ENCODE measurements at regions not wholly inside any gene's neighbourhood (a gene's known extent, or its start where the extent isn't known, plus 50 kb on each side); places are given as distances from the start of the nearest gene placed in this dataset.

GRCh38 chr1:60411591-60411990 is 338.0 kb upstream of the C1orf87 start:
- DNase-seq: no peak

- DNase-seq: no peak
Measured at GRCh38 chr1:60402816-60403215, 329.2 kb upstream of the C1orf87 start.

GRCh38 chr1:60402216-60402615 is 328.6 kb upstream of the C1orf87 start:
- no peak for DNase-seq

- DNase-seq: no peak
Measured at GRCh38 chr1:60394436-60394835, 320.9 kb upstream of the C1orf87 start.

GRCh38 chr1:60390593-60391282 is 317.2 kb upstream of the C1orf87 start:
- no peak for DNase-seq

GRCh38 chr1:60388092-60388987 is 314.8 kb upstream of the C1orf87 start:
- DNase-seq: peak; percentile 60

GRCh38 chr1:60387175-60387574 is 313.6 kb upstream of the C1orf87 start:
- no peak for DNase-seq

GRCh38 chr1:60386249-60386648 is 312.7 kb upstream of the C1orf87 start:
- DNase-seq: no peak

GRCh38 chr1:60376196-60376595 is 302.6 kb upstream of the C1orf87 start:
- DNase-seq: no peak

- no peak for DNase-seq
Measured at GRCh38 chr1:60374537-60374936, 301.0 kb upstream of the C1orf87 start.

GRCh38 chr1:60367532-60367931 is 294.0 kb upstream of the C1orf87 start:
- DNase-seq: no peak

GRCh38 chr1:60359431-60359830 is 285.9 kb upstream of the C1orf87 start:
- no peak for DNase-seq

- no peak for DNase-seq
Measured at GRCh38 chr1:60350531-60350930, 277.0 kb upstream of the C1orf87 start.

- no peak for DNase-seq
Measured at GRCh38 chr1:60348884-60349283, 275.3 kb upstream of the C1orf87 start.

GRCh38 chr1:60345621-60346020 is 272.1 kb upstream of the C1orf87 start:
- no peak for DNase-seq

GRCh38 chr1:60345049-60345448 is 271.5 kb upstream of the C1orf87 start:
- DNase-seq: no peak

- no peak for DNase-seq
Measured at GRCh38 chr1:60343736-60344135, 270.2 kb upstream of the C1orf87 start.

- no peak for DNase-seq
Measured at GRCh38 chr1:60342569-60342968, 269.0 kb upstream of the C1orf87 start.

GRCh38 chr1:60341274-60341673 is 267.7 kb upstream of the C1orf87 start:
- DNase-seq: no peak

GRCh38 chr1:60331647-60332046 is 258.1 kb upstream of the C1orf87 start:
- no peak for DNase-seq

- DNase-seq: no peak
Measured at GRCh38 chr1:60329651-60330050, 256.1 kb upstream of the C1orf87 start.

GRCh38 chr1:60311838-60312237 is 238.3 kb upstream of the C1orf87 start:
- no peak for DNase-seq

- DNase-seq: no peak
Measured at GRCh38 chr1:60299581-60299980, 226.0 kb upstream of the C1orf87 start.

GRCh38 chr1:60298290-60298689 is 224.7 kb upstream of the C1orf87 start:
- no peak for DNase-seq
